Breast epithelium (tissue), 4 donors: ENCODE measurements at regions not wholly inside any gene's neighbourhood (a gene's known extent, or its start where the extent isn't known, plus 50 kb on each side); places are given as distances from the start of the nearest gene placed in this dataset.

Experiments
- DNase-seq, 2 donors: peaks; one replicate each; pipeline ENCODE4 v3.0.0-alpha.2; 2019; ENCODE audit warnings: low spot score in 2 of 2
- H3K27ac ChIP-seq, 2 donors: fragments of 200-600 bp; sonication (generic) in 1 of 2; one replicate each; pipeline ENCODE4 v1.5.1; 2016 to 2019; ENCODE audit warnings: mild to moderate bottlenecking in 1 of 2
- H3K27me3 ChIP-seq, 2 donors: fragments of 200-600 bp; sonication (generic) in 1 of 2; one replicate each; pipeline versions ENCODE4 v1.5.1 to v1.6.0; 2017 to 2019; ENCODE audit warnings: control low read depth in 1 of 2, mild to moderate bottlenecking in 1 of 2
- H3K36me3 ChIP-seq: fragments of 200-600 bp; one replicate; pipeline ENCODE4 v1.5.1; 2019
- H3K4me1 ChIP-seq, 2 donors: fragments of 200-600 bp; sonication (generic); one replicate each; pipeline ENCODE4 v1.5.1; 2016 to 2019; ENCODE audit warnings: control low read depth in 1 of 2
- H3K4me3 ChIP-seq, 3 donors: fragments of 200-600 bp; sonication (generic); 1 replicate in 2 of 3; 2 replicates in 1 of 3; pipeline ENCODE4 v1.5.1; 2016 to 2019; ENCODE audit warnings: mild to moderate bottlenecking in 3 of 3, moderate library complexity in 2 of 3
- H3K9me3 ChIP-seq, 2 donors: fragments of 200-600 bp; sonication (generic) in 1 of 2; one replicate each; pipeline ENCODE4 v1.5.1; 2016 to 2019; ENCODE audit warnings: control low read depth in 1 of 2
- POLR2A ChIP-seq: fragments of 450-650 bp; IDR thresholded peaks from one replicate; pipeline ENCODE4 v1.6.1; 2016; ENCODE audit warnings: antibody characterized with exemption, mild to moderate bottlenecking, moderate library complexity
- POLR2AphosphoS5 ChIP-seq, 3 donors: sonication (generic); formaldehyde crosslinking; IDR thresholded peaks; one replicate each; pipeline ENCODE4 v1.6.1; 2017; ENCODE audit warnings: antibody characterized with exemption in 3 of 3
- intact Hi-C: fragments of 100-400 bp; cut with DNase I; formaldehyde crosslinking; loops from one replicate; pipeline ENCODE4 v1.15.1; 2023; ENCODE audit warnings: low total_unique reads
- TF ChIP-seq, protein P1 (sequence below), 3 donors: fragments of 450-650 bp; IDR thresholded peaks; one replicate each; pipeline ENCODE4 v1.5.1; 2016 to 2017; ENCODE audit warnings: antibody characterized with exemption in 3 of 3, mild to moderate bottlenecking in 3 of 3, moderate library complexity in 3 of 3

DNA sequence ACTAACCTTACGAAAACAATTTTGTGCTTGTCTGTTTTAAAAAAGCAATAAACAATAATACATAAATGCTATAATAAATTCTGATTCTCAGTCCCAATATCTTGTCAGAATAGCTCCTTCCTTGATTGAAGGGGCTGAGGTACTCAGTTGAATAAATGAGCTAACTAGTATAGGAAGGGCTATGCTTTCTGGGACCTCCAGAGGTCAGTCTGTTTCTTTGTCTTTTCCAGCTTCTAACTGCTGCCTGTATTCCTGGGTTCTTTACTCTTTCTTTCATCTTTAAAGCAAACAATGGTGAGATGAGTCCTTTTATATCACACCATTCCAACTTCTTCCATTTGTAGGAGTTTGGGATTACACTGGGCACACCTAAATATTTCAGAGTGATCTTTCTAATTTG is 1297.0 kb upstream of the ATXN8OS start:
- no peak for DNase-seq
- Histone ChIP-seq H3K9me3 (no peaks in the 10 kb centered on the region), H3K27ac (no peak overlapping the region), H3K27me3 (no peaks in the 10 kb centered on the region), H3K4me3 (no peak overlapping the region), H3K36me3 (no peaks in the 10 kb centered on the region), H3K4me1 (no peaks in the 10 kb centered on the region)
- TF ChIP-seq POLR2A = no peak
- intact Hi-C loops = no loop called here

DNA sequence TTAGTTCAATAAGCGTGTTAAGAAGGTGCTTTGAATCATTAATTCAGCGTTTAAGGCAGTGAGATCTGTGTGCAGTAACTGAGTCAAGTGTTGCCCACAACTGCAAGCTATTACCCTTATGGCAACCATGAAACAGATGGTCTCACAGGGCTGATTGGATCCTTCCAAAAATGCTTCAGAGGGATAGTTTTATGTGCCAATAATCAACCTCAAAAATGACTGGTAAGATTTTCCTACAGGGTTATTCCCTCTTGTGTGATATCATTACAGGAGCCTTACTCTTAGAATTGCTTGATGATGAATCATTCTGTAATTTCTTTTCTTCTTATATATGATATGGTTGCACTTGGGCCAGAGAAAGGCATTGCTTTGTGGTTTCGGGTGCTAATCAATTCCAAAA is 1299.2 kb upstream of the ATXN8OS start:
- intact Hi-C loops = no loop called here
- no peaks in the 10 kb centered on the region for H3K36me3 ChIP-seq
- H3K4me1 ChIP-seq = no peaks in the 10 kb centered on the region
- H3K4me3 ChIP-seq = no peak overlapping the region
- no peaks in the 10 kb centered on the region for H3K27me3 ChIP-seq
- DNase-seq = no peak
- H3K27ac ChIP-seq = no peak overlapping the region
- TF ChIP-seq, protein P1, sequence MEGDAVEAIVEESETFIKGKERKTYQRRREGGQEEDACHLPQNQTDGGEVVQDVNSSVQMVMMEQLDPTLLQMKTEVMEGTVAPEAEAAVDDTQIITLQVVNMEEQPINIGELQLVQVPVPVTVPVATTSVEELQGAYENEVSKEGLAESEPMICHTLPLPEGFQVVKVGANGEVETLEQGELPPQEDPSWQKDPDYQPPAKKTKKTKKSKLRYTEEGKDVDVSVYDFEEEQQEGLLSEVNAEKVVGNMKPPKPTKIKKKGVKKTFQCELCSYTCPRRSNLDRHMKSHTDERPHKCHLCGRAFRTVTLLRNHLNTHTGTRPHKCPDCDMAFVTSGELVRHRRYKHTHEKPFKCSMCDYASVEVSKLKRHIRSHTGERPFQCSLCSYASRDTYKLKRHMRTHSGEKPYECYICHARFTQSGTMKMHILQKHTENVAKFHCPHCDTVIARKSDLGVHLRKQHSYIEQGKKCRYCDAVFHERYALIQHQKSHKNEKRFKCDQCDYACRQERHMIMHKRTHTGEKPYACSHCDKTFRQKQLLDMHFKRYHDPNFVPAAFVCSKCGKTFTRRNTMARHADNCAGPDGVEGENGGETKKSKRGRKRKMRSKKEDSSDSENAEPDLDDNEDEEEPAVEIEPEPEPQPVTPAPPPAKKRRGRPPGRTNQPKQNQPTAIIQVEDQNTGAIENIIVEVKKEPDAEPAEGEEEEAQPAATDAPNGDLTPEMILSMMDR (IDR thresholded peaks at IDR 0.05) = no peak
- TF ChIP-seq POLR2AphosphoS5 (IDR thresholded peaks at IDR 0.05) = no peak
- TF ChIP-seq POLR2A = no peak
- no peaks in the 10 kb centered on the region for H3K9me3 ChIP-seq

DNA sequence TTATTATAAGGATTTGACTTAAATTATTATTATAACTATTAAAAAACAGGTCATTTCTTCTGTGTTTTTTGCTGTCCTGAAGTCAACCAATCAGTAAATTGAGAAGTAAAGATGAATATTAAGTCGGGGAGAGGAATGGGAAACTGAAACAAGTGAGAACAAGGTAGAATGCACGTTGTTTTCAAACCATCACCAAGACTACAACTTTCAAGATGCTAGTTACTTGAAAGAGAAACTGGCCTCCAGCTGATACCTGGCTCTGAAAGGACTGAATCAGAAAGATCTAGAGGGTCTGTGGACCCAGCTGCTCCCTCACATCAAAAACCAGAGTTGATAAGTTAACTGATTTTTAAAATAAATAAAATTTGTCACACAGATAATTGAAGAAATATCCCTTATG is 1301.5 kb upstream of the ATXN8OS start:
- no peak overlapping the region for H3K4me3 ChIP-seq
- H3K27me3 ChIP-seq = no peaks in the 10 kb centered on the region
- no peaks in the 10 kb centered on the region for H3K9me3 ChIP-seq
- no peak overlapping the region for H3K27ac ChIP-seq
- DNase-seq = no peak
- no peaks in the 10 kb centered on the region for H3K4me1 ChIP-seq
- intact Hi-C loops = no loop called here
- TF ChIP-seq, protein P1 (IDR thresholded peaks at IDR 0.05) = no peak
- TF ChIP-seq POLR2AphosphoS5 (IDR thresholded peaks at IDR 0.05) = no peak
- TF ChIP-seq POLR2A = no peak
- no peaks in the 10 kb centered on the region for H3K36me3 ChIP-seq

DNA sequence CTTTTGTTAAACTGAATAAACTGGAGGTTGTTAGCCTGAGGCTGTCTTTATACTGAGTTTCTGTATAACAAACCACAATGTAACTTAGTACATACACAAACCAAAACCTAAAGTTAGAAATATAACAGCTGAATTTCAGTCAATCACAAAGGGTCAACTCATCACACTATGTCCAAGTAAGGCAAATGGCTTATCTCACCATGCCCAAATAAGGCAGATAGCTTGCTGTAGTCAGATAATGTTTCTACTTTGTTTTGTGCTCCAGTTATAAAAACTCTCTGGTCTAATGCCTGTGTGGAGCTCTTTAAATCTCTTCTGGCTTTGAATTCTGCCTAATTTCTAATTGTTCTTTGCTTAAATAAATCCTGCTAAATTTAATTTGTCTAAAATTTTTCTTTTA is 1323.4 kb upstream of the ATXN8OS start:
- H3K9me3 ChIP-seq = no peaks in the 10 kb centered on the region
- no peak overlapping the region for H3K4me3 ChIP-seq
- no peaks in the 10 kb centered on the region for H3K4me1 ChIP-seq
- no peaks in the 10 kb centered on the region for H3K27me3 ChIP-seq
- no peak overlapping the region for H3K27ac ChIP-seq
- TF ChIP-seq, protein P1 (IDR thresholded peaks at IDR 0.05) = no peak
- no peak for DNase-seq
- no peaks in the 10 kb centered on the region for H3K36me3 ChIP-seq
- intact Hi-C loops = no loop called here

DNA sequence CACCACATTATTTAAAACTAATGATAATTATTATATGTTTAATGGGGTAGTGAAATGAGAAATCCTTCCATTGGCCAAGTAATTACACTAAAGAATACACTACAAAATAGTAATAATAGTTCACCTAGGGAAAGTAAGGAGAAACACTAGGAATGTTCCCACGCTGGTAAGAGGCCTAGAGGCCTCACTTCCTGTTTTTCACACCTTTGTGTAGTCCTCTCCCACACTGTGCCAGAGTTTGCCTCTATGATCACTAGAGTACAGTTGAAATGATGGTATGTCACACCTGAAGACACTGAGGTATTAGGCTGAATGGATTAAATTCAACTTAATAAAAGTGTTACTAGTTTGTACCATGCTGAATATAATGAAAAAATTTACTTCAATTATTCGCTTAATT is 1348.0 kb upstream of the ATXN8OS start:
- TF ChIP-seq POLR2AphosphoS5 (IDR thresholded peaks at IDR 0.05) = no peak
- TF ChIP-seq, protein P1 (IDR thresholded peaks at IDR 0.05) = no peak
- TF ChIP-seq POLR2A = no peak
- intact Hi-C loops = no loop called here
- DNase-seq = no peak

DNA sequence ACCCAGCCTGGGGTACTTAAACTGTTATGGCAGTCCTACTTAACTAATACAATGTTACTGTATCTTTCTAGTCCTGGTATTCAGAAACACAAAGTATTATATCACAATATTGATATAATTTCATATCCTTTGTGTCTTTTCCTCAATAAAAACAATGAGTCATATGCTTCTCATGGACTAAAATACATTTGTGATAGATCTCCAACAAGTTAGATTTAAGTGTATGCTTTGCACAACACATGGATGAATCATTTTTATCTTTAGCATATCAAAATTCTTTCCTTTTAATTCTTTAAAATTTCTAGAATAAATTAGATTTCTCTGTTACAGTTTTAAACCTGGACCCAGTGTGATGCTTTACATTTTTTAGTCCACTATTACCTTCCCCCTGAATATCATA is 1357.8 kb upstream of the ATXN8OS start:
- Histone ChIP-seq H3K9me3 (no peaks in the 10 kb centered on the region), H3K27me3 (no peaks in the 10 kb centered on the region), H3K4me1 (no peaks in the 10 kb centered on the region), H3K27ac (no peak overlapping the region), H3K4me3 (no peak overlapping the region), H3K36me3 (peaks cover 3% of the 10 kb centered on the region)
- TF ChIP-seq POLR2A (no peak), POLR2AphosphoS5 (IDR thresholded peaks at IDR 0.05) (no peak)
- TF ChIP-seq, protein P1 (IDR thresholded peaks at IDR 0.05) = no peak
- no peak for DNase-seq
- intact Hi-C loops = no loop called here

More for the DNA sequence above, 1348.0 kb upstream of the ATXN8OS start:
- Histone ChIP-seq H3K4me3 (no peak overlapping the region), H3K27ac (no peak overlapping the region), H3K27me3 (no peaks in the 10 kb centered on the region), H3K36me3 (no peaks in the 10 kb centered on the region), H3K4me1 (no peaks in the 10 kb centered on the region), H3K9me3 (no peaks in the 10 kb centered on the region)
